GM12878 (cell line): ENCODE measurements at regions not wholly inside any gene's neighbourhood (a gene's known extent, or its start where the extent isn't known, plus 50 kb on each side); places are given as distances from the start of the nearest gene placed in this dataset.

Source experiments
- ASH2L ChIP-seq: fragments of 300-600, 200-600 bp; sonication (generic); IDR thresholded peaks from 2 replicates; pipeline ENCODE4 v1.6.1; 2017; ENCODE audit warnings: low read depth, mild to moderate bottlenecking, borderline replicate concordance
- BRCA1 ChIP-seq: IDR thresholded peaks from 2 replicates; pipeline ENCODE4 v1.6.1; 2011; ENCODE audit warnings: low read depth, low read length, improper control_type of control experiment
- CEBPB ChIP-seq, 2 experiments: fragments of 150-350 bp in 1 of 2; IDR thresholded peaks; 2 replicates each; pipeline ENCODE4 v1.6.1; 2012 to 2014; ENCODE audit warnings: low read depth in 2 of 2, low read length in 2 of 2, borderline replicate concordance in 1 of 2, inconsistent platforms in 1 of 2
- EP300 ChIP-seq, 2 experiments: fragments of 150-350 bp in 1 of 2; IDR thresholded peaks; 2 replicates each; pipeline ENCODE4 v1.6.1; 2011 to 2012; ENCODE audit warnings: low read depth in 2 of 2, low read length in 2 of 2, borderline replicate concordance in 1 of 2, improper control_type of control experiment in 1 of 2, inconsistent platforms in 1 of 2; ENCODE audit not compliant: control insufficient read depth in 1 of 2
- HDAC2 ChIP-seq: fragments of 200-600 bp; sonication (generic); IDR thresholded peaks from 2 replicates; pipeline ENCODE4 v1.6.1; 2017
- IKZF2 ChIP-seq, 2 experiments: fragments of 450-650 bp; IDR thresholded peaks; 2 replicates each; pipeline ENCODE4 v1.6.1; 2017; ENCODE audit warnings: mild to moderate bottlenecking in 2 of 2, moderate library complexity in 2 of 2
- MXI1 ChIP-seq: fragments of 150-350 bp; IDR thresholded peaks from 2 replicates; pipeline ENCODE4 v1.6.1; 2011; ENCODE audit warnings: low read depth, mild to moderate bottlenecking, inconsistent platforms, low read length, improper control_type of control experiment
- POLR2A ChIP-seq: IDR thresholded peaks from 2 replicates; pipeline ENCODE4 v1.6.1; 2011; ENCODE audit warnings: low read depth, mild to moderate bottlenecking, low read length
- RAD21 ChIP-seq: IDR thresholded peaks from 2 replicates; pipeline ENCODE4 v1.6.1; 2011; ENCODE audit warnings: mild to moderate bottlenecking, low read depth, low read length, moderate library complexity; ENCODE audit not compliant: insufficient read depth
- TF ChIP-seq, protein P1 (sequence below): IDR thresholded peaks from 2 replicates; pipeline ENCODE4 v1.6.1; 2012; ENCODE audit warnings: low read depth, low read length, improper control_type of control experiment
- TF ChIP-seq, protein P2 (sequence below), 3 experiments: IDR thresholded peaks in 2 of 3; conservative IDR thresholded peaks in 1 of 3; 2 replicates each; pipeline ENCODE4 v1.5.1; 2011; ENCODE audit warnings: low read depth in 3 of 3, low read length in 3 of 3, mild to moderate bottlenecking in 3 of 3, control low read depth in 2 of 3, moderate library complexity in 2 of 3, inconsistent platforms in 1 of 3, mixed read lengths in 1 of 3; ENCODE audit not compliant: control insufficient read depth in 2 of 3, insufficient read depth in 1 of 3; ENCODE audit errors: extremely low read depth in 1 of 3
- TF ChIP-seq, protein P3 (sequence below): IDR thresholded peaks from 2 replicates; pipeline ENCODE4 v1.6.1; 2011; ENCODE audit warnings: low read depth, mild to moderate bottlenecking, low read length, moderate library complexity, borderline replicate concordance; ENCODE audit errors: extremely low read depth
- TF ChIP-seq, protein P4 (sequence below): IDR thresholded peaks from 2 replicates; pipeline ENCODE4 v1.6.1; 2011; ENCODE audit warnings: borderline replicate concordance, low read depth, mild to moderate bottlenecking, moderate library complexity, low read length; ENCODE audit not compliant: insufficient read depth, poor library complexity, severe bottlenecking
- TF ChIP-seq, protein P5 (sequence below): IDR thresholded peaks from 2 replicates; pipeline ENCODE4 v1.6.1; 2012; ENCODE audit warnings: mild to moderate bottlenecking, low read depth, low read length

DNA sequence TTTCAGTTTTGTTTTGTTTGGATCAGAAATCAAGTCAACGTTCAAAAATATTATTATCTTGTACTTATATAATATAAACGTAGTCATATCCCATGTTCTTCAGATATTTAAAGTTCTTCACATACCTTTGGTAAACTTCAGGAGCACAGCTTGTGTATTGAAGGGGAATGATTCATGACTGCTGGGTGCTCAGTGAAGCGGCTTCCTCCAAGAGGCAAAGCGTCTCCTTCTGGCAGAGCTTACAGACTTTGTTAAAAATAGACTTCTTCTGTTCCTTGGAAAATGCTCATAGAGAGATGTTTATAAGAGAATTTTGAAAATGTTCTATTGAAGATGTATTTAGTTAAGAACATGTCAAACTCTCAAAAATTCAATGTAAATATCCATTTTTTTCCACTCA, 155.6 kb upstream of the CNTNAP4 start:
- TF ChIP-seq, protein P1, sequence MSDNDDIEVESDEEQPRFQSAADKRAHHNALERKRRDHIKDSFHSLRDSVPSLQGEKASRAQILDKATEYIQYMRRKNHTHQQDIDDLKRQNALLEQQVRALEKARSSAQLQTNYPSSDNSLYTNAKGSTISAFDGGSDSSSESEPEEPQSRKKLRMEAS = no peak
- TF ChIP-seq, protein P2, sequence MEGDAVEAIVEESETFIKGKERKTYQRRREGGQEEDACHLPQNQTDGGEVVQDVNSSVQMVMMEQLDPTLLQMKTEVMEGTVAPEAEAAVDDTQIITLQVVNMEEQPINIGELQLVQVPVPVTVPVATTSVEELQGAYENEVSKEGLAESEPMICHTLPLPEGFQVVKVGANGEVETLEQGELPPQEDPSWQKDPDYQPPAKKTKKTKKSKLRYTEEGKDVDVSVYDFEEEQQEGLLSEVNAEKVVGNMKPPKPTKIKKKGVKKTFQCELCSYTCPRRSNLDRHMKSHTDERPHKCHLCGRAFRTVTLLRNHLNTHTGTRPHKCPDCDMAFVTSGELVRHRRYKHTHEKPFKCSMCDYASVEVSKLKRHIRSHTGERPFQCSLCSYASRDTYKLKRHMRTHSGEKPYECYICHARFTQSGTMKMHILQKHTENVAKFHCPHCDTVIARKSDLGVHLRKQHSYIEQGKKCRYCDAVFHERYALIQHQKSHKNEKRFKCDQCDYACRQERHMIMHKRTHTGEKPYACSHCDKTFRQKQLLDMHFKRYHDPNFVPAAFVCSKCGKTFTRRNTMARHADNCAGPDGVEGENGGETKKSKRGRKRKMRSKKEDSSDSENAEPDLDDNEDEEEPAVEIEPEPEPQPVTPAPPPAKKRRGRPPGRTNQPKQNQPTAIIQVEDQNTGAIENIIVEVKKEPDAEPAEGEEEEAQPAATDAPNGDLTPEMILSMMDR (IDR thresholded peaks at IDR 0.05 in 2 of 3, conservative IDR thresholded peaks at IDR 0.05 in 1 of 3; ENCODE audit: control insufficient read depth in 2 of 3, extremely low read depth in 1 of 3, insufficient read depth in 1 of 3, low read depth in 3 of 3, low read length in 3 of 3) = no peak
- TF ChIP-seq CEBPB (IDR thresholded peaks at IDR 0.05; ENCODE audit: borderline replicate concordance in 1 of 2, low read depth in 2 of 2, low read length in 2 of 2) = no peak
- TF ChIP-seq, protein P3, sequence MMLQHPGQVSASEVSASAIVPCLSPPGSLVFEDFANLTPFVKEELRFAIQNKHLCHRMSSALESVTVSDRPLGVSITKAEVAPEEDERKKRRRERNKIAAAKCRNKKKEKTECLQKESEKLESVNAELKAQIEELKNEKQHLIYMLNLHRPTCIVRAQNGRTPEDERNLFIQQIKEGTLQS = no peak
- TF ChIP-seq HDAC2 = no peak
- TF ChIP-seq, protein P4, sequence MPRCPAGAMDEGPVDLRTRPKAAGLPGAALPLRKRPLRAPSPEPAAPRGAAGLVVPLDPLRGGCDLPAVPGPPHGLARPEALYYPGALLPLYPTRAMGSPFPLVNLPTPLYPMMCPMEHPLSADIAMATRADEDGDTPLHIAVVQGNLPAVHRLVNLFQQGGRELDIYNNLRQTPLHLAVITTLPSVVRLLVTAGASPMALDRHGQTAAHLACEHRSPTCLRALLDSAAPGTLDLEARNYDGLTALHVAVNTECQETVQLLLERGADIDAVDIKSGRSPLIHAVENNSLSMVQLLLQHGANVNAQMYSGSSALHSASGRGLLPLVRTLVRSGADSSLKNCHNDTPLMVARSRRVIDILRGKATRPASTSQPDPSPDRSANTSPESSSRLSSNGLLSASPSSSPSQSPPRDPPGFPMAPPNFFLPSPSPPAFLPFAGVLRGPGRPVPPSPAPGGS = no peak
- TF ChIP-seq, protein P5, sequence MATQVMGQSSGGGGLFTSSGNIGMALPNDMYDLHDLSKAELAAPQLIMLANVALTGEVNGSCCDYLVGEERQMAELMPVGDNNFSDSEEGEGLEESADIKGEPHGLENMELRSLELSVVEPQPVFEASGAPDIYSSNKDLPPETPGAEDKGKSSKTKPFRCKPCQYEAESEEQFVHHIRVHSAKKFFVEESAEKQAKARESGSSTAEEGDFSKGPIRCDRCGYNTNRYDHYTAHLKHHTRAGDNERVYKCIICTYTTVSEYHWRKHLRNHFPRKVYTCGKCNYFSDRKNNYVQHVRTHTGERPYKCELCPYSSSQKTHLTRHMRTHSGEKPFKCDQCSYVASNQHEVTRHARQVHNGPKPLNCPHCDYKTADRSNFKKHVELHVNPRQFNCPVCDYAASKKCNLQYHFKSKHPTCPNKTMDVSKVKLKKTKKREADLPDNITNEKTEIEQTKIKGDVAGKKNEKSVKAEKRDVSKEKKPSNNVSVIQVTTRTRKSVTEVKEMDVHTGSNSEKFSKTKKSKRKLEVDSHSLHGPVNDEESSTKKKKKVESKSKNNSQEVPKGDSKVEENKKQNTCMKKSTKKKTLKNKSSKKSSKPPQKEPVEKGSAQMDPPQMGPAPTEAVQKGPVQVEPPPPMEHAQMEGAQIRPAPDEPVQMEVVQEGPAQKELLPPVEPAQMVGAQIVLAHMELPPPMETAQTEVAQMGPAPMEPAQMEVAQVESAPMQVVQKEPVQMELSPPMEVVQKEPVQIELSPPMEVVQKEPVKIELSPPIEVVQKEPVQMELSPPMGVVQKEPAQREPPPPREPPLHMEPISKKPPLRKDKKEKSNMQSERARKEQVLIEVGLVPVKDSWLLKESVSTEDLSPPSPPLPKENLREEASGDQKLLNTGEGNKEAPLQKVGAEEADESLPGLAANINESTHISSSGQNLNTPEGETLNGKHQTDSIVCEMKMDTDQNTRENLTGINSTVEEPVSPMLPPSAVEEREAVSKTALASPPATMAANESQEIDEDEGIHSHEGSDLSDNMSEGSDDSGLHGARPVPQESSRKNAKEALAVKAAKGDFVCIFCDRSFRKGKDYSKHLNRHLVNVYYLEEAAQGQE = no peak
- no peak for TF ChIP-seq BRCA1
- no peak for TF ChIP-seq POLR2A
- no peak for TF ChIP-seq IKZF2 (IDR thresholded peaks at IDR 0.05)
- TF ChIP-seq ASH2L = no peak
- no peak for TF ChIP-seq RAD21
- no peak for TF ChIP-seq MXI1
- no peak for TF ChIP-seq EP300 (IDR thresholded peaks at IDR 0.05; ENCODE audit: borderline replicate concordance in 1 of 2, control insufficient read depth in 1 of 2, low read depth in 2 of 2, low read length in 2 of 2)
